ENCODE measurements at regions not wholly inside any gene's neighbourhood (a gene's known extent, or its start where the extent isn't known, plus 50 kb on each side); places are given as distances from the start of the nearest gene placed in this dataset.

GRCh38 chr13:58329746-58330145 is 698.2 kb downstream of the PCDH17 start:
- 88% methylated on average over 5 of the region's 5 CpGs for WGBS
- no peak for DNase-seq (ENCODE audit: low spot score)
- H3K4me3 ChIP-seq (ENCODE audit: low read depth in 1 of 3, low read length in 3 of 3), result no peak overlapping the region
- no peak overlapping the region for H3K9ac ChIP-seq (ENCODE audit: low read depth in 1 of 2, low read length in 2 of 2)
- TF ChIP-seq ATF3 (IDR thresholded peaks at IDR 0.05) (no peak), JUND (IDR thresholded peaks at IDR 0.05) (no peak)
- no peak overlapping the region for H3K27ac ChIP-seq (ENCODE audit: low read depth in 1 of 2, low read length in 2 of 2)
- no peaks in the 10 kb centered on the region for H3K27me3 ChIP-seq (ENCODE audit: control insufficient read depth in 4 of 4, insufficient read depth in 4 of 4, low read length in 3 of 4)
- no peaks in the 10 kb centered on the region for H3K4me1 ChIP-seq (ENCODE audit: control insufficient read depth in 4 of 4, insufficient read depth in 4 of 4, low read length in 3 of 4)
- no peaks in the 10 kb centered on the region for H3K36me3 ChIP-seq (ENCODE audit: control insufficient read depth in 4 of 4, insufficient read depth in 3 of 4, low read depth in 1 of 4, low read length in 3 of 4)
- no peaks in the 10 kb centered on the region for H3K9me3 ChIP-seq (ENCODE audit: control insufficient read depth in 4 of 4, low read length in 3 of 4)

GRCh38 chr13:58340895-58341294 is 709.4 kb downstream of the PCDH17 start:
- Histone ChIP-seq H3K36me3 (ENCODE audit: control insufficient read depth in 4 of 4, insufficient read depth in 3 of 4, low read depth in 1 of 4, low read length in 3 of 4) (no peaks in the 10 kb centered on the region), H3K9me3 (ENCODE audit: control insufficient read depth in 4 of 4, low read length in 3 of 4) (no peaks in the 10 kb centered on the region), H3K9ac (ENCODE audit: low read depth in 1 of 2, low read length in 2 of 2) (no peak overlapping the region), H3K4me3 (ENCODE audit: low read depth in 1 of 3, low read length in 3 of 3) (no peak overlapping the region), H3K27ac (ENCODE audit: low read depth in 1 of 2, low read length in 2 of 2) (no peak overlapping the region), H3K4me1 (ENCODE audit: control insufficient read depth in 4 of 4, insufficient read depth in 4 of 4, low read length in 3 of 4) (peaks cover 0 to 10% (median 0%) of the 10 kb centered on the region in 4 donors), H3K27me3 (ENCODE audit: control insufficient read depth in 4 of 4, insufficient read depth in 4 of 4, low read length in 3 of 4) (no peaks in the 10 kb centered on the region)
- no peak for DNase-seq (ENCODE audit: low spot score)
- TF ChIP-seq EGR1 (IDR thresholded peaks at IDR 0.05; ENCODE audit: low read depth in 2 of 2), result no peak
- no peak for TF ChIP-seq YY1 (IDR thresholded peaks at IDR 0.05)
- no peak for TF ChIP-seq ZBTB33 (IDR thresholded peaks at IDR 0.05)
- no peak for TF ChIP-seq CTCF (IDR thresholded peaks at IDR 0.05; ENCODE audit: low read depth, low read length, missing input control)
- TF ChIP-seq FOXA1 (IDR thresholded peaks at IDR 0.05), result peak; percentile 37
- TF ChIP-seq MAX (IDR thresholded peaks at IDR 0.05), result peak; percentile 16
- no peak for TF ChIP-seq REST (IDR thresholded peaks at IDR 0.05)
- TF ChIP-seq SP1 (IDR thresholded peaks at IDR 0.05), result peak; percentile 27
- TF ChIP-seq RXRA (IDR thresholded peaks at IDR 0.05), result peak; percentile 47 to 57
- TF ChIP-seq HNF4A (conservative IDR thresholded peaks at IDR 0.05), result peak; percentile 44 to 58
- no peak for TF ChIP-seq RAD21 (IDR thresholded peaks at IDR 0.05)
- no peak for TF ChIP-seq GABPA (IDR thresholded peaks at IDR 0.05 in 1 of 2, conservative IDR thresholded peaks at IDR 0.05 in 1 of 2)
- peak; percentile 77 for TF ChIP-seq FOXA2 (IDR thresholded peaks at IDR 0.05)
- peak in 1 of 2 donors; percentile 27 for TF ChIP-seq JUND (IDR thresholded peaks at IDR 0.05)
